K562 (cell line): ENCODE measurements at regions not wholly inside any gene's neighbourhood (a gene's known extent, or its start where the extent isn't known, plus 50 kb on each side); places are given as distances from the start of the nearest gene placed in this dataset.

ENCODE experiments used
- ATAC-seq: fragments of 200-7000 bp; cut with Tn5 transposase; 3 replicates; pipeline ENCODE4 v1.9.1; 2020; ENCODE audit warnings: moderate library complexity
- BruUV-seq: library from RNA; stranded (reverse); fragments of 400-500 nt; replicated peaks from 2 replicates; lab custom pipeline; 2021; lab: Mats Ljungman, UMichigan
- CTCF ChIA-PET: fragments of 300-600 bp; formaldehyde crosslinking; extraction: SDS; loops from one replicate; lab custom pipeline; 2021; ENCODE audit warnings: low intra/inter-chr PET ratio; lab: Yijun Ruan, JAX
- POLR2A ChIA-PET: fragments of 300-600, 350-650 bp; sonication (Branson Sonifier 250); formaldehyde crosslinking; extraction: SDS; loops from one replicate; lab custom pipeline; 2021; ENCODE audit warnings: antibody characterized with exemption, inconsistent platforms; lab: Yijun Ruan, JAX
- DNase-seq, 4 experiments: peaks; one replicate each; pipeline versions ENCODE4 v3.0.0 to v3.0.0-alpha.2; 2011 to 2018; ENCODE audit warnings: low spot score in 3 of 4, mixed read lengths in 3 of 4; ENCODE audit errors: extremely low read depth in 1 of 4
- FAIRE-seq: peaks from 2 replicates; lab custom pipeline; 2011; peaks lifted over from hg19 to GRCh38; lab: Jason Lieb, UNC
- H2AFZ ChIP-seq: 2 replicates; pipeline ENCODE4 v1.6.0; 2011; ENCODE audit warnings: low read depth, low read length, control low read depth, inconsistent platforms
- H3K27ac ChIP-seq: fragments of 200-600 bp; 3 replicates; pipeline ENCODE4 v1.8.0; 2011; ENCODE audit warnings: low read depth, mild to moderate bottlenecking, control low read depth, inconsistent platforms, low read length, moderate library complexity, mixed read lengths; ENCODE audit errors: extremely low read depth
- H3K27me3 ChIP-seq, 2 experiments: fragments of 300-600 bp in 1 of 2; 2 replicates in 1 of 2; 3 replicates in 1 of 2; pipeline versions ENCODE4 v1.6.0 to v1.8.0; 2011; ENCODE audit warnings: inconsistent platforms in 2 of 2, low read length in 2 of 2, mild to moderate bottlenecking in 1 of 2, mixed read lengths in 1 of 2, moderate library complexity in 1 of 2; ENCODE audit not compliant: control insufficient read depth in 2 of 2, insufficient read depth in 2 of 2
- H3K36me3 ChIP-seq: fragments of 300-600 bp; 3 replicates; pipeline ENCODE4 v1.8.0; 2011; ENCODE audit warnings: mild to moderate bottlenecking, low read length, inconsistent platforms; ENCODE audit not compliant: control insufficient read depth, insufficient read depth
- H3K4me1 ChIP-seq, 2 experiments: fragments of 200-600 bp in 1 of 2; replicated peaks in 1 of 2; 2 replicates in 1 of 2; 3 replicates in 1 of 2; pipeline versions ENCODE4 v1.5.1 to v1.8.0; 2011; ENCODE audit warnings: inconsistent platforms in 2 of 2, low read length in 2 of 2, mild to moderate bottlenecking in 1 of 2, mixed read lengths in 1 of 2, moderate library complexity in 1 of 2; ENCODE audit not compliant: control insufficient read depth in 2 of 2, insufficient read depth in 2 of 2
- H3K4me2 ChIP-seq: 2 replicates; pipeline ENCODE4 v1.6.1; 2011; ENCODE audit warnings: low read length, control low read depth, inconsistent platforms, mixed read lengths; ENCODE audit not compliant: insufficient read depth
- H3K4me3 ChIP-seq: fragments of 200-600 bp; sonication (generic), shearing (Covaris generic); 2 replicates; pipeline ENCODE4 v1.5.1; 2016; ENCODE audit warnings: control low read depth, inconsistent platforms
- H3K79me2 ChIP-seq: fragments of 200-600 bp; 3 replicates; pipeline ENCODE4 v1.8.0; 2011; ENCODE audit warnings: low read length, inconsistent platforms; ENCODE audit not compliant: control insufficient read depth, insufficient read depth
- H3K9ac ChIP-seq, 2 experiments: 2 replicates each; pipeline versions ENCODE4 v1.6.0 to v1.6.1; 2011; ENCODE audit warnings: low read depth in 2 of 2, low read length in 2 of 2, control low read depth in 1 of 2, inconsistent platforms in 1 of 2, mild to moderate bottlenecking in 1 of 2, mixed read lengths in 1 of 2; ENCODE audit not compliant: insufficient read depth in 1 of 2
- H3K9me1 ChIP-seq: one replicate; pipeline ENCODE4 v1.6.0; 2011; ENCODE audit warnings: inconsistent platforms, mild to moderate bottlenecking, low read length, moderate library complexity; ENCODE audit not compliant: control insufficient read depth, insufficient read depth
- H3K9me3 ChIP-seq: replicated peaks from 2 replicates; pipeline ENCODE4 v1.5.1; 2011; ENCODE audit warnings: low read depth, low read length, inconsistent platforms; ENCODE audit not compliant: control insufficient read depth, insufficient read depth
- H4K20me1 ChIP-seq: replicated peaks from 2 replicates; pipeline ENCODE4 v1.6.1; 2011; ENCODE audit warnings: low read length, inconsistent platforms, mixed read lengths; ENCODE audit not compliant: control insufficient read depth, insufficient read depth
- C11orf30 ChIP-seq: fragments of 450-650 bp; IDR thresholded peaks from 2 replicates; pipeline ENCODE4 v1.6.1; 2016; ENCODE audit warnings: low read depth, mild to moderate bottlenecking
- MXI1 ChIP-seq: IDR thresholded peaks from 2 replicates; pipeline ENCODE4 v1.6.1; 2011; ENCODE audit warnings: low read depth, mild to moderate bottlenecking, improper control_type of control experiment, low read length
- MYC ChIP-seq, 2 experiments: fragments of 250-450 bp in 1 of 2; sonication (Bioruptor Pico) in 1 of 2; IDR thresholded peaks; 2 replicates each; pipeline versions ENCODE4 v1.5.1 to v1.6.1; 2012 to 2021; ENCODE audit warnings: low read depth in 2 of 2, borderline replicate concordance in 1 of 2, improper control_type of control experiment in 1 of 2, low read length in 1 of 2, mild to moderate bottlenecking in 1 of 2, moderate library complexity in 1 of 2
- NCOA2 ChIP-seq, 2 experiments: fragments of 450-650 bp; IDR thresholded peaks; 2 replicates each; pipeline ENCODE4 v1.6.1; 2018; ENCODE audit warnings: mild to moderate bottlenecking in 2 of 2, moderate library complexity in 1 of 2; ENCODE audit not compliant: partially characterized antibody in 2 of 2
- ZNF696 ChIP-seq: fragments of 250-450 bp; sonication (Bioruptor Pico); conservative IDR thresholded peaks from 2 replicates; pipeline ENCODE4 v1.4.0; 2020; ENCODE audit warnings: mild to moderate bottlenecking, moderate library complexity
- ZNF780A ChIP-seq: fragments of 250-450 bp; sonication (Bioruptor Pico); IDR thresholded peaks from 2 replicates; pipeline ENCODE4 v1.5.0; 2021; ENCODE audit warnings: mild to moderate bottlenecking
- WGBS: fragments of 100-300 bp; shearing (Covaris generic); methylation state at CpG from one replicate; pipeline ENCODE4 v1.1.6; 2016; ENCODE audit warnings: low coverage, mixed read lengths; ENCODE audit not compliant: insufficient coverage; ENCODE audit errors: missing lambda C conversion rate; 5-methylcytosine and 5-hydroxymethylcytosine counted together
- in situ Hi-C: fragments of 300-500 bp; cut with MboI; formaldehyde crosslinking; loops from 4 replicates; pipeline ENCODE4 v1.15.0; 2018; ENCODE audit warnings: inconsistent platforms, mixed read lengths
- intact Hi-C: fragments of 100-400 bp; cut with micrococcal nuclease; formaldehyde crosslinking; loops from 2 replicates; pipeline ENCODE4 v1.14.2; 2022
- TF ChIP-seq, protein P1 (sequence below): fragments of 150-350 bp; IDR thresholded peaks from 2 replicates; pipeline ENCODE4 v1.6.1; 2014; ENCODE audit warnings: low read depth, mild to moderate bottlenecking, low read length, borderline replicate concordance
- TF ChIP-seq, protein P2 (sequence below), 3 experiments: IDR thresholded peaks in 2 of 3; conservative IDR thresholded peaks in 1 of 3; 2 replicates each; pipeline ENCODE4 v1.5.1; 2011 to 2012; ENCODE audit warnings: low read length in 3 of 3, mild to moderate bottlenecking in 3 of 3, control low read depth in 2 of 3, improper control_type of control experiment in 1 of 3, inconsistent platforms in 1 of 3, low read depth in 1 of 3, mixed read lengths in 1 of 3, moderate library complexity in 1 of 3; ENCODE audit not compliant: insufficient read depth in 2 of 3
- TF ChIP-seq, protein P3 (sequence below): sonication (generic); formaldehyde crosslinking; IDR thresholded peaks from 2 replicates; pipeline ENCODE4 v1.8.1; 2022; ENCODE audit warnings: missing genetic modification reagents
- TF ChIP-seq, protein P4 (sequence below): fragments of 450-650 bp; conservative IDR thresholded peaks from 2 replicates; pipeline ENCODE4 v1.6.1; 2016; ENCODE audit warnings: missing genetic modification characterization, low read depth, mild to moderate bottlenecking, control low read depth, missing compliant biosample characterization
- TF ChIP-seq, protein P5 (sequence below): fragments of 450-650 bp; formaldehyde crosslinking; IDR thresholded peaks from 2 replicates; pipeline ENCODE4 v1.4.0; 2022; ENCODE audit warnings: missing genetic modification characterization

DNA sequence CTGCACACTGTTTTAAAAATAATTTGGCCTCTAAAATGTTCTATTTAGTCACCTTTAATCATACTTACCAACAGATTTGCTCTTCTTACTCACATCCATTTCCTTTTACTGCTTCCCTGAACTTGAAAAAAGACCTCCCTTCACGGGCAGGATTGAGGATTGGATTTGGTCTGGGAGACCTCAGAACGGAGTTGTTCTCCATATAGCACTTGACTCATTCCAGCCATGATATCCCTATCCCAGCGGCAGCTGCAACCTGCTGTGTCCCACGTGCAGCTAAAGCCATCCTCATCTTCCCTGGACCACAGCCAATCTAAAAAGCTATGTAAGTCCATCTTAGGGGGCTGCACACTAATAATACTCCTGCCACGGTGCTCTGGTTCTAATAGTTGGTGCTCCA is 97.0 kb upstream of the PTPRM start:
- H3K27me3 ChIP-seq = no peaks in the 10 kb centered on the region; a peak in 1 of 5 replicates
- WGBS = 2% methylated on average over 5 of the region's 5 CpGs
- no peaks in the 10 kb centered on the region for H3K79me2 ChIP-seq
- BruUV-seq = no TSS peak
- DNase-seq (no peak), ATAC-seq (no peak), FAIRE-seq (no peak)
- no peak for TF ChIP-seq ZNF696
- TF ChIP-seq, protein P1, sequence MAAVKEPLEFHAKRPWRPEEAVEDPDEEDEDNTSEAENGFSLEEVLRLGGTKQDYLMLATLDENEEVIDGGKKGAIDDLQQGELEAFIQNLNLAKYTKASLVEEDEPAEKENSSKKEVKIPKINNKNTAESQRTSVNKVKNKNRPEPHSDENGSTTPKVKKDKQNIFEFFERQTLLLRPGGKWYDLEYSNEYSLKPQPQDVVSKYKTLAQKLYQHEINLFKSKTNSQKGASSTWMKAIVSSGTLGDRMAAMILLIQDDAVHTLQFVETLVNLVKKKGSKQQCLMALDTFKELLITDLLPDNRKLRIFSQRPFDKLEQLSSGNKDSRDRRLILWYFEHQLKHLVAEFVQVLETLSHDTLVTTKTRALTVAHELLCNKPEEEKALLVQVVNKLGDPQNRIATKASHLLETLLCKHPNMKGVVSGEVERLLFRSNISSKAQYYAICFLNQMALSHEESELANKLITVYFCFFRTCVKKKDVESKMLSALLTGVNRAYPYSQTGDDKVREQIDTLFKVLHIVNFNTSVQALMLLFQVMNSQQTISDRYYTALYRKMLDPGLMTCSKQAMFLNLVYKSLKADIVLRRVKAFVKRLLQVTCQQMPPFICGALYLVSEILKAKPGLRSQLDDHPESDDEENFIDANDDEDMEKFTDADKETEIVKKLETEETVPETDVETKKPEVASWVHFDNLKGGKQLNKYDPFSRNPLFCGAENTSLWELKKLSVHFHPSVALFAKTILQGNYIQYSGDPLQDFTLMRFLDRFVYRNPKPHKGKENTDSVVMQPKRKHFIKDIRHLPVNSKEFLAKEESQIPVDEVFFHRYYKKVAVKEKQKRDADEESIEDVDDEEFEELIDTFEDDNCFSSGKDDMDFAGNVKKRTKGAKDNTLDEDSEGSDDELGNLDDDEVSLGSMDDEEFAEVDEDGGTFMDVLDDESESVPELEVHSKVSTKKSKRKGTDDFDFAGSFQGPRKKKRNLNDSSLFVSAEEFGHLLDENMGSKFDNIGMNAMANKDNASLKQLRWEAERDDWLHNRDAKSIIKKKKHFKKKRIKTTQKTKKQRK = no peak
- TF ChIP-seq, protein P2, sequence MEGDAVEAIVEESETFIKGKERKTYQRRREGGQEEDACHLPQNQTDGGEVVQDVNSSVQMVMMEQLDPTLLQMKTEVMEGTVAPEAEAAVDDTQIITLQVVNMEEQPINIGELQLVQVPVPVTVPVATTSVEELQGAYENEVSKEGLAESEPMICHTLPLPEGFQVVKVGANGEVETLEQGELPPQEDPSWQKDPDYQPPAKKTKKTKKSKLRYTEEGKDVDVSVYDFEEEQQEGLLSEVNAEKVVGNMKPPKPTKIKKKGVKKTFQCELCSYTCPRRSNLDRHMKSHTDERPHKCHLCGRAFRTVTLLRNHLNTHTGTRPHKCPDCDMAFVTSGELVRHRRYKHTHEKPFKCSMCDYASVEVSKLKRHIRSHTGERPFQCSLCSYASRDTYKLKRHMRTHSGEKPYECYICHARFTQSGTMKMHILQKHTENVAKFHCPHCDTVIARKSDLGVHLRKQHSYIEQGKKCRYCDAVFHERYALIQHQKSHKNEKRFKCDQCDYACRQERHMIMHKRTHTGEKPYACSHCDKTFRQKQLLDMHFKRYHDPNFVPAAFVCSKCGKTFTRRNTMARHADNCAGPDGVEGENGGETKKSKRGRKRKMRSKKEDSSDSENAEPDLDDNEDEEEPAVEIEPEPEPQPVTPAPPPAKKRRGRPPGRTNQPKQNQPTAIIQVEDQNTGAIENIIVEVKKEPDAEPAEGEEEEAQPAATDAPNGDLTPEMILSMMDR (IDR thresholded peaks at IDR 0.05 in 2 of 3, conservative IDR thresholded peaks at IDR 0.05 in 1 of 3; ENCODE audit: insufficient read depth in 2 of 3, low read depth in 1 of 3, low read length in 3 of 3) = no peak
- TF ChIP-seq, protein P3, sequence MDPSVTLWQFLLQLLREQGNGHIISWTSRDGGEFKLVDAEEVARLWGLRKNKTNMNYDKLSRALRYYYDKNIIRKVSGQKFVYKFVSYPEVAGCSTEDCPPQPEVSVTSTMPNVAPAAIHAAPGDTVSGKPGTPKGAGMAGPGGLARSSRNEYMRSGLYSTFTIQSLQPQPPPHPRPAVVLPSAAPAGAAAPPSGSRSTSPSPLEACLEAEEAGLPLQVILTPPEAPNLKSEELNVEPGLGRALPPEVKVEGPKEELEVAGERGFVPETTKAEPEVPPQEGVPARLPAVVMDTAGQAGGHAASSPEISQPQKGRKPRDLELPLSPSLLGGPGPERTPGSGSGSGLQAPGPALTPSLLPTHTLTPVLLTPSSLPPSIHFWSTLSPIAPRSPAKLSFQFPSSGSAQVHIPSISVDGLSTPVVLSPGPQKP (CRISPR knock-in tag) = no peak
- TF ChIP-seq ZNF780A (CRISPR knock-in tag) = no peak
- TF ChIP-seq, protein P4, sequence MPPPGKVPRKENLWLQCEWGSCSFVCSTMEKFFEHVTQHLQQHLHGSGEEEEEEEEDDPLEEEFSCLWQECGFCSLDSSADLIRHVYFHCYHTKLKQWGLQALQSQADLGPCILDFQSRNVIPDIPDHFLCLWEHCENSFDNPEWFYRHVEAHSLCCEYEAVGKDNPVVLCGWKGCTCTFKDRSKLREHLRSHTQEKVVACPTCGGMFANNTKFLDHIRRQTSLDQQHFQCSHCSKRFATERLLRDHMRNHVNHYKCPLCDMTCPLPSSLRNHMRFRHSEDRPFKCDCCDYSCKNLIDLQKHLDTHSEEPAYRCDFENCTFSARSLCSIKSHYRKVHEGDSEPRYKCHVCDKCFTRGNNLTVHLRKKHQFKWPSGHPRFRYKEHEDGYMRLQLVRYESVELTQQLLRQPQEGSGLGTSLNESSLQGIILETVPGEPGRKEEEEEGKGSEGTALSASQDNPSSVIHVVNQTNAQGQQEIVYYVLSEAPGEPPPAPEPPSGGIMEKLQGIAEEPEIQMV = no peak
- TF ChIP-seq MXI1 = no peak
- TF ChIP-seq NCOA2 (IDR thresholded peaks at IDR 0.05; ENCODE audit: partially characterized antibody in 2 of 2) = no peak
- no peak for TF ChIP-seq C11orf30
- no peak for TF ChIP-seq MYC (IDR thresholded peaks at IDR 0.05; ENCODE audit: low read depth, low read length)
- no peak for TF ChIP-seq MYC (CRISPR knock-in tag; IDR thresholded peaks at IDR 0.05; ENCODE audit: borderline replicate concordance, low read depth)
- TF ChIP-seq, protein P5, sequence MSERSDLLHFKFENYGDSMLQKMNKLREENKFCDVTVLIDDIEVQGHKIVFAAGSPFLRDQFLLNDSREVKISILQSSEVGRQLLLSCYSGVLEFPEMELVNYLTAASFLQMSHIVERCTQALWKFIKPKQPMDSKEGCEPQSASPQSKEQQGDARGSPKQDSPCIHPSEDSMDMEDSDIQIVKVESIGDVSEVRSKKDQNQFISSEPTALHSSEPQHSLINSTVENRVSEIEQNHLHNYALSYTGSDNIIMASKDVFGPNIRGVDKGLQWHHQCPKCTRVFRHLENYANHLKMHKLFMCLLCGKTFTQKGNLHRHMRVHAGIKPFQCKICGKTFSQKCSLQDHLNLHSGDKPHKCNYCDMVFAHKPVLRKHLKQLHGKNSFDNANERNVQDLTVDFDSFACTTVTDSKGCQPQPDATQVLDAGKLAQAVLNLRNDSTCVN (CRISPR knock-in tag) = no peak
- no peak overlapping the region for H3K4me2 ChIP-seq
- ChIA-PET POLR2A (no interaction called here), CTCF (no interaction called here)
- H3K9me1 ChIP-seq = no peaks in the 10 kb centered on the region
- H3K4me1 ChIP-seq = no peaks in the 10 kb centered on the region; a peak in 2 of 5 replicates
- H3K27ac ChIP-seq = no peak overlapping the region
- H4K20me1 ChIP-seq = no peaks in the 10 kb centered on the region
- in situ Hi-C loops = no loop called here
- H2AFZ ChIP-seq = no peak overlapping the region
- no peaks in the 10 kb centered on the region for H3K9me3 ChIP-seq
- no peak overlapping the region for H3K4me3 ChIP-seq
- H3K9ac ChIP-seq = no peak overlapping the region
- H3K36me3 ChIP-seq = no peaks in the 10 kb centered on the region
- intact Hi-C loops = no loop called here
